Renal cortex interstitium (tissue), 11 donors: ENCODE measurements at regions not wholly inside any gene's neighbourhood (a gene's known extent, or its start where the extent isn't known, plus 50 kb on each side); places are given as distances from the start of the nearest gene placed in this dataset.
"Not testable (repeated sequence)": the region's sequence is repeated elsewhere in the genome, so short reads cannot be mapped to it uniquely, and the experiment has no call there.

ENCODE experiments used
- DNase-seq, 11 donors: peaks; one replicate each; pipeline ENCODE4 v3.0.0-alpha.2; 2013; ENCODE audit warnings: low read depth in 9 of 11, low spot score in 4 of 11; ENCODE audit errors: extremely low read depth in 1 of 11

- DNase-seq: no peak
Measured at GRCh38 chr16:56038564-56039098, 152.7 kb upstream of the GNAO1 start.

GRCh38 chr16:56032072-56032471, 156.9 kb upstream of the CES5A start:
- no peak for DNase-seq

- no peak for DNase-seq
Measured at GRCh38 chr16:56029026-56029425, 153.9 kb upstream of the CES5A start.

- no peak for DNase-seq
Measured at GRCh38 chr16:56022818-56023217, 147.6 kb upstream of the CES5A start.

- DNase-seq: no peak
Measured at GRCh38 chr16:56019274-56019673, 144.1 kb upstream of the CES5A start.

GRCh38 chr16:56013962-56014552, 138.9 kb upstream of the CES5A start:
- peak; percentile 41 to 80 (median 63) for DNase-seq

GRCh38 chr16:56012482-56012811, 137.3 kb upstream of the CES5A start:
- DNase-seq: no peak

GRCh38 chr16:56011808-56012481, 136.8 kb upstream of the CES5A start:
- DNase-seq: peak in 1 of 11 donors; percentile 13

GRCh38 chr16:56005958-56006357, 130.8 kb upstream of the CES5A start:
- no peak for DNase-seq

GRCh38 chr16:55999683-56000082, 124.5 kb upstream of the CES5A start:
- DNase-seq: no peak

- DNase-seq: no peak
Measured at GRCh38 chr16:55993088-55993487, 117.9 kb upstream of the CES5A start.

- DNase-seq: no peak
Measured at GRCh38 chr16:55992551-55992950, 117.4 kb upstream of the CES5A start.

- DNase-seq: no peak
Measured at GRCh38 chr16:55991843-55992242, 116.7 kb upstream of the CES5A start.

- no peak for DNase-seq
Measured at GRCh38 chr16:55989569-55989907, 114.4 kb upstream of the CES5A start.

- DNase-seq: not testable (repeated sequence)
Measured at GRCh38 chr16:55988850-55989568, 113.8 kb upstream of the CES5A start.

GRCh38 chr16:55988013-55988412, 112.8 kb upstream of the CES5A start:
- DNase-seq: no peak

- DNase-seq: no peak
Measured at GRCh38 chr16:55982597-55982996, 107.4 kb upstream of the CES5A start.

- DNase-seq: no peak
Measured at GRCh38 chr16:55981557-55981956, 106.4 kb upstream of the CES5A start.

- DNase-seq: no peak
Measured at GRCh38 chr16:55976815-55977214, 101.6 kb upstream of the CES5A start.

GRCh38 chr16:55971447-55971846, 96.3 kb upstream of the CES5A start:
- DNase-seq: no peak
